DOHH2 (cell line): ENCODE measurements at regions not wholly inside any gene's neighbourhood (a gene's known extent, or its start where the extent isn't known, plus 50 kb on each side); places are given as distances from the start of the nearest gene placed in this dataset.

Source experiments
- H3F3A ChIP-seq: fragments of 200-600 bp; sonication (generic), shearing (Covaris generic); 2 replicates; pipeline ENCODE4 v1.6.0; 2016; ENCODE audit warnings: antibody characterized with exemption, mild to moderate bottlenecking; ENCODE audit not compliant: control insufficient read depth, insufficient read depth
- H3K27ac ChIP-seq: fragments of 200-600 bp; sonication (generic); 2 replicates; pipeline ENCODE4 v1.5.1; 2014; ENCODE audit warnings: low read depth, mild to moderate bottlenecking, low read length, moderate library complexity
- H3K27me3 ChIP-seq: fragments of 200-600 bp; sonication (generic); 2 replicates; pipeline ENCODE4 v1.6.1; 2014; ENCODE audit warnings: mild to moderate bottlenecking, low read length, mixed read lengths; ENCODE audit not compliant: control insufficient read depth
- H3K36me3 ChIP-seq: fragments of 200-600 bp; sonication (generic); 2 replicates; pipeline ENCODE4 v1.6.1; 2014; ENCODE audit warnings: mild to moderate bottlenecking, low read length, moderate library complexity, mixed read lengths; ENCODE audit not compliant: control insufficient read depth
- H3K4me1 ChIP-seq: fragments of 200-600 bp; sonication (generic); 2 replicates; pipeline ENCODE4 v1.6.1; 2014; ENCODE audit warnings: mild to moderate bottlenecking, low read length, mixed read lengths; ENCODE audit not compliant: control insufficient read depth
- H3K4me2 ChIP-seq: fragments of 200-600 bp; sonication (generic); 2 replicates; pipeline ENCODE4 v1.6.0; 2014; ENCODE audit warnings: mild to moderate bottlenecking, low read length, moderate library complexity
- H3K4me3 ChIP-seq: fragments of 200-600 bp; sonication (generic); 2 replicates; pipeline ENCODE4 v1.5.1; 2014; ENCODE audit warnings: mild to moderate bottlenecking, low read length, mixed read lengths
- H3K79me2 ChIP-seq: fragments of 200-600 bp; sonication (generic); 2 replicates; pipeline ENCODE4 v1.6.1; 2014; ENCODE audit warnings: mild to moderate bottlenecking, low read length, mixed read lengths; ENCODE audit not compliant: control insufficient read depth
- H3K9me2 ChIP-seq: fragments of 200-600 bp; sonication (generic); replicated peaks from 2 replicates; pipeline ENCODE4 v1.6.1; 2014; ENCODE audit warnings: mild to moderate bottlenecking, low read length, mixed read lengths; ENCODE audit not compliant: control insufficient read depth
- H3K9me3 ChIP-seq: fragments of 200-600 bp; sonication (generic); 2 replicates; pipeline ENCODE4 v1.6.1; 2014; ENCODE audit warnings: antibody characterized with exemption, low read length, mixed read lengths; ENCODE audit not compliant: control insufficient read depth, insufficient read depth
- H4K20me1 ChIP-seq: fragments of 200-600 bp; sonication (generic); 2 replicates; pipeline ENCODE4 v1.6.0; 2014; ENCODE audit warnings: low read depth, mild to moderate bottlenecking, antibody characterized with exemption, low read length, moderate library complexity; ENCODE audit not compliant: control insufficient read depth, insufficient read depth
- EZH2phosphoT487 ChIP-seq: fragments of 200-600 bp; sonication (generic); IDR thresholded peaks from 2 replicates; pipeline ENCODE4 v1.6.1; 2017; ENCODE audit warnings: borderline replicate concordance, mild to moderate bottlenecking, antibody characterized with exemption, low read length, moderate library complexity, mixed read lengths
- TF ChIP-seq, protein P1 (sequence below): fragments of 200-600 bp; sonication (generic); IDR thresholded peaks from one replicate; pipeline ENCODE4 v1.5.1; 2014; ENCODE audit warnings: antibody characterized with exemption, mild to moderate bottlenecking, low read depth, low read length; ENCODE audit not compliant: poor library complexity, severe bottlenecking

DNA sequence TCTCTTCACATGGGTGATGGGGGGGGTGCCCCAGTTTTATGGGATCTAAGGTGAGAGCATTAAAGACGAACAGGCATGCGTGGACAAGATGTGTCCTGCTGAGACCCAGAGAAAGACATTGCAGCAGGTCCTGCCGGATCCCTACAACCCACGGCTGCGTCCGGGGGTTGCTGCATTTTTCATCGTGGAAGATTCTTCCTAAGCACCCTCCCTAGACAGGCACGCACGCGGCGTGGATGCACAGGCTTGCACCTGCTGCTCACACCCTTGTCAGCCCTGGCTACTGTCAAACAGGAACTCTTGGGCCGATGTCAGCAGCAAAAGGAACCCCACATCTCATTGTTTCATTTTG, 280.6 kb upstream of the RTL1 start:
- no peaks in the 10 kb centered on the region for H3K9me3 ChIP-seq
- no peaks in the 10 kb centered on the region for H3K9me2 ChIP-seq
- no peaks in the 10 kb centered on the region for H3F3A ChIP-seq
- H3K4me1 ChIP-seq, result no peaks in the 10 kb centered on the region
- H3K27me3 ChIP-seq, result no peaks in the 10 kb centered on the region
- no peaks in the 10 kb centered on the region for H4K20me1 ChIP-seq
- H3K4me2 ChIP-seq, result no peak overlapping the region
- TF ChIP-seq, protein P1, sequence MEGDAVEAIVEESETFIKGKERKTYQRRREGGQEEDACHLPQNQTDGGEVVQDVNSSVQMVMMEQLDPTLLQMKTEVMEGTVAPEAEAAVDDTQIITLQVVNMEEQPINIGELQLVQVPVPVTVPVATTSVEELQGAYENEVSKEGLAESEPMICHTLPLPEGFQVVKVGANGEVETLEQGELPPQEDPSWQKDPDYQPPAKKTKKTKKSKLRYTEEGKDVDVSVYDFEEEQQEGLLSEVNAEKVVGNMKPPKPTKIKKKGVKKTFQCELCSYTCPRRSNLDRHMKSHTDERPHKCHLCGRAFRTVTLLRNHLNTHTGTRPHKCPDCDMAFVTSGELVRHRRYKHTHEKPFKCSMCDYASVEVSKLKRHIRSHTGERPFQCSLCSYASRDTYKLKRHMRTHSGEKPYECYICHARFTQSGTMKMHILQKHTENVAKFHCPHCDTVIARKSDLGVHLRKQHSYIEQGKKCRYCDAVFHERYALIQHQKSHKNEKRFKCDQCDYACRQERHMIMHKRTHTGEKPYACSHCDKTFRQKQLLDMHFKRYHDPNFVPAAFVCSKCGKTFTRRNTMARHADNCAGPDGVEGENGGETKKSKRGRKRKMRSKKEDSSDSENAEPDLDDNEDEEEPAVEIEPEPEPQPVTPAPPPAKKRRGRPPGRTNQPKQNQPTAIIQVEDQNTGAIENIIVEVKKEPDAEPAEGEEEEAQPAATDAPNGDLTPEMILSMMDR, result no peak
- no peak for TF ChIP-seq EZH2phosphoT487
- H3K36me3 ChIP-seq, result no peaks in the 10 kb centered on the region
- no peak overlapping the region for H3K27ac ChIP-seq
- no peak overlapping the region for H3K4me3 ChIP-seq
- no peaks in the 10 kb centered on the region for H3K79me2 ChIP-seq

DNA sequence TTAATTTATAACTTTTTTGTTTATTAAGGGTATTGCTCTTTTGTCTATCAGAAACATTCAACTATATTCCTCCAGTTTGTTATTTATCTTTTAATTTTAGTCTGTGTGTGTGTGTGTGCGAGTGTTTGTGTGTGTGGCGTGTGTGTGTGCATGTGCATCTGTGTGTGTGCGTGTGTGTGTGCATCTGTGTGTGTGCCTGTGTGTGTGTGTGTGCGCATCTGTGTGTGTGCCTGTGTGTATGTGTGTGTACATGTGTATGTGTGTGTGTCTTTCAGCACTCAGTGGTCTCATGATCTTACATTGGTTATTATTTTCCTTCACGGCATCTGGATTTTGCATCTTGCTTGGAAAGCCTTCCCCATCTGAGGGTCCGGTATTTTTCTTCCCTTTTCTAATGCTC, 281.1 kb upstream of the RTL1 start:
- Histone ChIP-seq H3K27ac (no peak overlapping the region), H3K4me3 (no peak overlapping the region), H3K9me2 (no peaks in the 10 kb centered on the region), H3K36me3 (no peaks in the 10 kb centered on the region), H3K79me2 (no peaks in the 10 kb centered on the region), H3F3A (no peaks in the 10 kb centered on the region), H3K27me3 (no peaks in the 10 kb centered on the region), H4K20me1 (no peaks in the 10 kb centered on the region), H3K9me3 (no peaks in the 10 kb centered on the region), H3K4me2 (no peak overlapping the region), H3K4me1 (no peaks in the 10 kb centered on the region)
- TF ChIP-seq, protein P1, result no peak
- no peak for TF ChIP-seq EZH2phosphoT487

DNA sequence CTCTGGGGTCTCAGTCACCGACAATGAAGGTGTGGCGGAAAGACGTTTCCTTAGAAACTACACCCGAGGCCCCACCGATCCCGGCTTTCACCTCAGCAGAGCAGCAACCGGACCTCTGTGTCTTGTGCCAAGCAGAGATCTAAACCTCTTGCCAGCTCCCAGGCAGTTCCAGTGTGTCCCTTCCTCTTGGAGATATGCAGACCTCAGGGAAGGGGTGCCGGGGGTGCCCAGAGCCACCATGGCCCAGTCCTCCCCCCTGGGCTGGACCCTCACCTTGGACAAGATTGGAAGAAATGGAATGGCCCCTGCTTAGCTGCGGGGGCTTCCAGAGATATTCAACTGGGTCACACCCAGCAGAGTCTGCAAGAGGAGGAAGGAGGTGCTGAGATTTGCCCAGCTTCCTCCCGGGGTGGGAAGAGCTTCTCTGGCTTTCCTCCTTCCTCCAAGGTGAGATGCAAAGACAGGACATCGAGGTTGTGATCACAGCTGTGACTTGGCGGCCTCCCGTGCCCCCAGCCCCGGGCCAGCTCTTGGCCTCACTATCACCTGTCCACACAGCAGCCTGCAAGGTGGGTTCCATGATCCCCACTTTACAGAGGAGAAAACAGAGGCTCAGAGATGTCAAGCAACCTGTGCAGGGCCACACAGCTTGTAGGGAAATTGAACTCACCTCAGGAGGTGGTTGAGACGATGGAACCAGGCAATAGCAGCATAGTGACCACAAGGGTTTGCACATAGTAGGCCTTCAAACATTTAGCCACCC, 281.7 kb upstream of the RTL1 start:
- Histone ChIP-seq H3K4me3 (no peak overlapping the region), H3K4me1 (no peaks in the 10 kb centered on the region), H3K9me3 (no peaks in the 10 kb centered on the region), H3K4me2 (no peak overlapping the region), H3F3A (no peaks in the 10 kb centered on the region), H3K36me3 (no peaks in the 10 kb centered on the region), H3K27ac (no peak overlapping the region), H4K20me1 (no peaks in the 10 kb centered on the region), H3K27me3 (no peaks in the 10 kb centered on the region), H3K79me2 (no peaks in the 10 kb centered on the region), H3K9me2 (no peaks in the 10 kb centered on the region)
- TF ChIP-seq, protein P1, result no peak
